ENCODE measurements at regions not wholly inside any gene's neighbourhood (a gene's known extent, or its start where the extent isn't known, plus 50 kb on each side); places are given as distances from the start of the nearest gene placed in this dataset.
A peak's percentile ranks its signal among the peaks of the same experiment; 100 is the strongest.

DNA sequence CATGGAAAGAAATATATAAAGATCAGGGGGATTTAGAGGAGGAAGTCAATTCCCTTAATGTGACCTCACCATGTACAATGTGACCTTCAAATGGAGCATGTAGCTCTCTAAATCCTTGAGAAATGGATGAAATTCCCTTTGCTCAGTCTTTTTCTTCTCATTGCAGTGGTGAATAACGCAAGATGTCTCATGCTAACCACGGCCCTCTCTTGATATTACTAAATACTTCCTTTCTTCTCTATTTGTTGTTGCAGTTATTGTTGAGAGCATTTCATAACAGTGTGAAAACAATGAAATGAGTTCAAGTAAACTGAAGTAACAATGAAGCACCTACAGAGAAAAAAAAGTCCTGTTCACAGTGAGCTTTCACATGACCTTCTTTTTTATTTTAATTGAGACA is 55.6 kb downstream of the ZNF281 start:
- no peak for FAIRE-seq
- no peak for DNase-seq (ENCODE audit: insufficient read length, low spot score)

DNA sequence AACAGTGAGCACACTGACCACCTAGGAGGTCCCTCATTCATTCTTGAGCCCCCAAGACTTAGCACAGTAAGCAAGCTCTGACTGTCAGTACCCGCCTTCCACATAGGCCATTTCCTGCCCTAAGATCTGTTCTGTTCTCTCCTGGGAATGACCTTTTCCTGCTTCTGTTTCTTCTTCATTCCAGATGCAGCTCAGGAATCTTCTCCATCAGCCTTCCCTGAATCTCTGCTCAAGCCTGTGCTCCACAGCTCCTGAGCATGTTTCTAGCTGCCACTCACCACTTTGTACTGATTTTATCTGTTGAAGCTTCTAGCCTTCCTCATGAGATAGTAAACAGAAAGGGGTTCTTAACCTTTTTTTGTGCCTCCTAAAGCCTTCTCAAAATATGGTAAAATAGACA is 56.6 kb downstream of the ZNF281 start:
- FAIRE-seq (no peak), DNase-seq (ENCODE audit: insufficient read length, low spot score) (no peak)

DNA sequence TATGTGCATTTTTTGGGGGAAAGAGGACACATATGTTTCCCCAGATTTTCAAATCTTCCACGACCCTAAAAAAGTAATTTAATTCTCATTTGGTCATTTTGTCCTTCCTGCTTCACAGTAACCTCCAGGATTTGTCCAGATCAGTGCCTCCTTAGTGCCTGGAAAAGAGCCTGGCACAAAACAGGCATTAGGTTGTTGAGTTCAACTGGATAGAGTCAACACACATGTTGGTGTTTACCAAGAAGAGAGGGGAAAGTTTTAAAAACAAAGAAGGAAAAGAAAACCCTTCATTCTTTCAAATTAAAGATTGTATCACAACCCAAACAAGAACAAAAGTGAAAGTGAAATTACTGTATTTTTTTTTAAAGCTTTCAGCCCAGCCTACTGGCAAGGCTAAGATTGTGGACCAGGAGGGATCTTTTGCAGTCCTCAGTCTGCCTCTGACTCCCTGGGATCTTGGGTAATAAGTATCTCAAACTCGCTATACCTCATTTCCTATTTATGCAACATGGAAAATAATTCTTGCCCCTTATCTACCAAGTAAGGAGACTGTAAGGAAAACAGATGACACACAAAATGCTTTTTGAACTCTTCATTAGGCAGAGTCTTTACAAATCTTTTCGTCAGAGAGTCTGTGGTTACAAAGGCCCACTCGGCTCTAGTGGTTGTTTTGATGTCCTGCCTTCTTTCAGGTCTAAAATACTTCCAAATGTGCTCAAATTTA is 57.8 kb downstream of the ZNF281 start:
- FAIRE-seq (peak; percentile 80), DNase-seq (ENCODE audit: insufficient read length, low spot score) (peak; percentile 20)

DNA sequence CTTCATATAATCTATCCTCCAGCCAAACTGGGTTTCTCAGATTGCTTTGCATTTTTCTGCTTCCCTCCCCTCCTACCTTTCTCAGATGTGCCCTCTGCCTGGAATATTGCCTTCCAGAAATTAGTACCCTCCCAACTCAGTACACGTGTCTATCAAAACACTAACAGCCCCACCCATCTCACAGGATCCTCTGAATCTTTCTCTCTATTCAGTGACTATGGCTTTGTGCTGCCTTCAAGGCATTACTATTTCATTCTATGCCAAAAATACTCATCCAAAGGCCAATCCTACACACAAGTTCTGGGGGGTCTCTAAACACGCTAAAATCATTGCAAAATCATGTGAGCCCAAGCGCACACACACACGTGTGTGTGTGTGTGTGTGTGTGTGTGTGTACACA is 58.4 kb downstream of the ZNF281 start:
- FAIRE-seq (no peak), DNase-seq (ENCODE audit: insufficient read length, low spot score) (no peak)

DNA sequence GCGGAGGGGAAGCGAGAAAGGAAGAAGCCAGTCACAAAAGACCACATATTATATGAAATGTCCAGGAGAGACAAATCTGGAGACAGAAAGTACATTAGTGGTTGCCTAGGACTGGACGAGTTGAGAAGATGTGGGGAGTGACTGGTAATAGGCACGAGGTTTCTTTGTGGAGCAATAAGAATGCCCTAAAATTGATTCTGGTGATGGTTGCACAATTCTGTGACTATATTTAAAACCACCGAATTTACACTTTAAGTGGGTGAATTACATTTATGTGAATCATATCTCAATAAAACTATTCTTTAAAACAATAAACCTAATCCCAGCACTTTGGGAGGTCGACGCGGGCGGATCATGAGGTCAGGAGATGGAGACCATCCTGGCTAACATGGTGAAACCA is 63.1 kb downstream of the ZNF281 start:
- DNase-seq (ENCODE audit: insufficient read length, low spot score) (no peak), FAIRE-seq (no peak)

DNA sequence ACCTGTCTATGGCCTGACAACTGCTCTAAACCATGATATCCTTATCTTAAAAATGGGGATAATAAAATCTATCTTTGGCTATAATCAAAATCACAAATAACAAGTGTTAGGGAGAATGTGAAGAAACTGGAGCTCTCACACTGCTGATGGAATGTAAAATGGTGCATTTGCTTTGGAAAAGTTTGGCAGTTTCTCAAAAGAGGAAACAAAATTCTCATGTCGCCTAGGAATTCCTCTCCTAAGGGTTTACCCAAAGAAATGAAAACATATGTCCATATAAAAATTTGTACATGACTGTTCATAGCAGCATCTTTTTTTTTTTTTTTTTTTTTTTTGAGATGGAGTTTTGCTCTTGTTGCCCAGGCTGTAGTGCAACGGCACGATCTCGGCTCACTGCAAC is 64.3 kb downstream of the ZNF281 start:
- DNase-seq (ENCODE audit: insufficient read length, low spot score), result no peak
- FAIRE-seq, result no peak

DNA sequence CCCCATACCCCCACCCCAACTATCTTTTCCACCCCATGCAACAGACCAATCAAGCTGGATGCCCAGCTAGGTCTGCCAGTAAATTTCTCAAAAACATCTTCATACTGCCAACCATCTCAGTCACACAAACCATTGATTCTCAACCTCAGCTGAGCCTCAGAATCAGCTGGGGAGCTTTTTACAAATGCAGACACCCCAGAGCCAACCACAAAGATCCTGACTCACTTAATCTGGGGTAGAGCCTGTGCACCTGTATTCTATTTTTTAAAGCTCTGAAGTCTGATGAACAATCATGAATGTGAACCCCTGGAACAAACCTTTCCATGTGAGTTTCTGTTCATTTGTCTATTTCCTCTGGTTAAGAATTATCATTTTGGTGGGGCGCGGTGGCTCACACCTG is 66.0 kb downstream of the ZNF281 start:
- no peak for FAIRE-seq
- no peak for DNase-seq (ENCODE audit: insufficient read length, low spot score)

DNA sequence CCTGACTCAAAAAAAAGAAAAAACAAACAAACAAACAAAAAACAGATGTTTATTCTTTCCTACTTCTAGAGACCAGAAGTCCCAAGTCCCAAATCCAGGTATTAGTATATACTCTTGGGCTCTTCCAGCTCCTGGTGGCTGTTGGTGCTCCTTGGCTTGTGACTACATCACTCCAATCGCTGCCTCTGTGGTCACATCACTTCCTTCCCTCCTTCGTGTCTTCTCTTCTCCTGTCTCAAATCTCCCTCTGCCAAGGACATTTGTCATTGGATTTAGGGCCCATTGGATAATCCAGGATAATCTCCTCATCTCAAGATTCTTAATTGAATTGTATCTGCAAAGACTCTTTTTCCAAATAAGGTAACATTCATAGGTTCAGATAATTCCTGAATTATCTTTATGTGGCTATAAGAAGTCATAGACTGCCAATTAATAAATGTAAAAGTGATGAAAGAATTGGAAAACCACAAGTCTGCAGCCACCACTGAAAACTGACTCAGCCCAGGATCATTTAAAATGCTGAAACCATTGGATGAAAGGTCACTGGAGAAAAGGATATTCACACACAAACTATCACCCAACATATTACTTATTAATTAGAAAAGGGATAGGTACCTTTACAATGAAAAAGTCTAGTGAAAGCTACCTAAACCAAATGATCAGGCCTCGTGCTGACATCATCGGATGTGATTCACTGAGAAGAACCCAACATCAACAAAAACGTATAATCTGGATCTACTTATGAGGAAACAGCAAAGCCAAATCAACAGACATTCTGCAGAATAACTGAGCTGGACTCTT is 67.1 kb downstream of the ZNF281 start:
- DNase-seq (ENCODE audit: insufficient read length, low spot score) (no peak), FAIRE-seq (no peak)

DNA sequence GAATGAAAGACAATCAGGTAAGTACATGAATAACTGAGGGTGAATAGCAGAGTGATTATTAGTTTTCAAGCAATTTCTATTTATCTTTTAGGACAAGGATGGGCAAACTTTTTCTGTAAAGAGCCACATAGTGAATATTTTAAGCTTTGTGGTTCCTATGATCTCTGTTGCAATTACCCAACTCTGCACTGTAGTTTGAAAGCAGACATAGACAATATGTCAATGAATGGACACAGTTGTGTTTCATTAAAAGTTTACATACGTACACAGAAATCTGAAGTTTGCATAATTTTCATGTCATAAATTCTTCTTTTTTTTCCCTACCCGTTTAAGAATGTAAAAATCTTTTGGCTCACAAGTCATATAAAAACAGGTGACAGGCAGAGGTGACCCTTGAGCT is 71.4 kb downstream of the ZNF281 start:
- FAIRE-seq (no peak), DNase-seq (ENCODE audit: insufficient read length, low spot score) (no peak)

DNA sequence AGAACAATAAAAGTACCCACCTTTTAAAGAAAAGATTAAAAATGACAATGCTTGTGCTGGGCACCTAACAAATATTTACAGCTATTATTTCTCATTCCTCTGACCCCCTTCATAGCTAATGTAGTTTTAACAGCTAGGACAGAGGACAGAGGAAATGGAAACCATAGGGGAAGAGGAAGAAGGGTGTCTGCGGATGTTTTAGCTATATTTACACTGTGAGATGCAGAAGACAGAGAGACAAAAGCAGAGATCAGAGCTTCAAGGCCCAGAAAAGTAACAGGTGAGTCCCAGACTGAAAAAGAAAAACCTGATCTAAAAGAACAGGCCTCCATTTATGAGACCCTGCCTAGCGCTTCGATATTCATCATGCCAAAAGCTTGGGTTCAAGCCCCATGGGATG is 72.0 kb downstream of the ZNF281 start:
- FAIRE-seq (no peak), DNase-seq (ENCODE audit: insufficient read length, low spot score) (no peak)

DNA sequence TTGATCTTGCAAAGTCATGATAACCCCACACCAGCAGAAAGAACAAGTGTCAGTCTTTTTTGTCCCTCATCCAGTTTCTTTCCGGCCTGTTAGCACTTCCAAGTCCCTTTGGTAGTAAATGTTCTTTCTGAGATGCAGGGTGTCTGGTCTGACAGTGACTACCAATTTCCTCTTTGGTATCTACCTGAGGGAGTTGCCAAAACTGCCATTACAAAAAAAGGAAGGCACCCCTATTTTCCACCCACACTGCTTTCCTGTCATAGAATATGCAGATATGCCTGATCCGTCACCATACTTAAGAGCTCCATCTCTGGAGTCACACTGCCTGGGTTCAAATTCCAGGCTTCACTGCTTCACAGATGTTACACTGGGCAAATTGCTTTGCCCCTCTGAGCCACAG is 72.4 kb downstream of the ZNF281 start:
- FAIRE-seq (no peak), DNase-seq (ENCODE audit: insufficient read length, low spot score) (no peak)

DNA sequence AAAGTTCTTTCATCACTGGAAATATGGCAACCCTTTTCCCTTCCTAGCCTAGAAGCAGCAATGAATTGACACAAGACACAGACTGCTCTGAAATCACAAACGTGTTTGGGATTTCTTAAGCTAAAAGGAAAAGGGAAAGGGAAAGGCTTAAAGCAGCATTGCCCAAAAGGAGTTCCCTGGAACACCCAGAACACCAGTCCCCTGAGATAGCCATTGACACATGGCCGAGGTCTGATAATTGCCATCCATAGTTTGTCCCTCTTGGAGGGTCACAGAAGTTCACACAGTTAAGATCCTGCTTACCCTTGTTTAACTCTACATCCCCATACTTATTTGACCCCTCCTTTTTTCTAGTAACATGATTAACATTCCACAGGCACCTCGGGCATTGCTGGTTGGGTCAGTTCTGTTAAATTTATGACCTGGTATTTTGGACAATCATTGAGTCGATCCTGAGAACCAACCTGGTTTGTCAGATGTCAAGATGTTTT is 72.9 kb downstream of the ZNF281 start:
- no peak for FAIRE-seq
- DNase-seq (ENCODE audit: insufficient read length, low spot score), result no peak

DNA sequence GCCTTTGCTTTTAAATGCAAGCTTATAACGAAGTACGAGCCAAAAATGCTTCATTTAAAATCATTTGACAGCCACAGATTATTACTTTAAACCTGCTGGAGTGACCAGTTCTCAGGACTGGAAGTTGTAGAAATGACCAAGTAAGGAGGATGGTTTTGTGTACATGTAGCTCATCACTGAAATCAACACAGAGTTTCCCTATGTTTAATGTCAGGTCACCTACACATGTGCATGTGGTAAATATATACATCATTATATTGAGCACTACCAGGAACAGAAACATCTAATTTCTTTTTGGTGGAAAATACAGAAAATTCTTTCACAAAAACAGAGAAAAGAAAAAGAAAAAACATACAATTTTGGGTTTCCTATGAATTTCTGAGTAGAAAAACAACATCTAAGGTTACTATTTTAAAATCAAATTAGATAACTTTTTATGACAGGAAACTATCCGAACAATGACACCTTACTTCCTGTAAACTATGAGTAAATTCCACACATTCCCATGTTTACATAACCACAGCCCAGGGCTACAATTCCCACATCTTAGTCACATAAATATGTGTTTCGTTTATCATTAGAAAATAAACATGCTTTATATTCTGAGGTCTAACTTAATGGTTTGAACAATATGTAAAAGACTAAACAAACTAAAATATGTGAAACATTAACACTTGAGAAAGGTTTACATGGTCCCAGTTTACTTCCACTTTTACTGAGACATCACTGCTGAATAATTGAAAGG is 73.6 kb downstream of the ZNF281 start:
- no peak for FAIRE-seq
- DNase-seq (ENCODE audit: insufficient read length, low spot score), result no peak

DNA sequence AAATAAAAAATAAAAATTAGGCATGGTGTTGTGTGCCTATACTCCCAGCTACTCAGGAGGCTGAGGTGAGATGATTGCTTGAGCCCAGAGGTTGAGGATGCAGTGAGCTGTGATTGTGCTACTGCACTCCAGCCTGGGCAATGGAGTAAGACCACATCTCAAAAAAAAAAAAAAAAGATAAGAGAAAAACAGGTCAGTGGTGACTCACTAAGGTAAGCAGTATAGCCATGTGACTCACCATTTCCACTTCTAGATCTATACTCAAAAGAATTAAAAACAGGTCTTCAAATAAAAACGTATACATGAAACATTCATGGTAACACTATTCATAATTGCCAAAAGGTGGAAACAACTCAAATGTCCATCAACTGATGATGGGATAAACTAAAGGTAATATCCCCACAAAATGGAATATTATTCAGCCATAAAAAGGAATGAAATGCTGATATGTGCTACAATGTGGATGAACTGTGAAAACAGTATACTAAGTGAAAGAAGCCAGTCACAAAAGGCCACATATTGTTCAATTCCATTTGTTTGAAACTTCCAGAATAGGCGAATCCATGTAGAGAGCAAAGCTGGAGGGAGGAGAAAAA is 75.1 kb downstream of the ZNF281 start:
- DNase-seq (ENCODE audit: insufficient read length, low spot score), result no peak
- no peak for FAIRE-seq

DNA sequence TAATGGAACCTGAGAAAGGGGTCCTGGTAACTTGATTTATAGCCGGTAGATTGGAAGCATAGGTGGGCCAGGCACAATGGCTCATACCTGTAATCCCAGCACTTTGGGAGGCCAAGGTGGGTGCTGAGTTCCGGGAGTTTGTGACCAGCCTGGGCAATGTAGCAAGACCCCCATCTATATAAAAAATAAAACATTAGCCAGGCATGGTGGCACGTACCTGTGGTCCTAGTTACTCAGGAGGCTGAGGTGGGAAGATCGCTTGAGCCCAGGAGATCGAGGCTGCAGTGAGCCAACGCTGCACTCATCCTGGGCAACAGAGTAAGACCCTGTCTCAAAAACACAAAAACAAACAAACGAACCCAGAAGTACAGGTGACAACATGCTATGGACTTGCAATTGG is 76.5 kb downstream of the ZNF281 start:
- no peak for FAIRE-seq

DNA sequence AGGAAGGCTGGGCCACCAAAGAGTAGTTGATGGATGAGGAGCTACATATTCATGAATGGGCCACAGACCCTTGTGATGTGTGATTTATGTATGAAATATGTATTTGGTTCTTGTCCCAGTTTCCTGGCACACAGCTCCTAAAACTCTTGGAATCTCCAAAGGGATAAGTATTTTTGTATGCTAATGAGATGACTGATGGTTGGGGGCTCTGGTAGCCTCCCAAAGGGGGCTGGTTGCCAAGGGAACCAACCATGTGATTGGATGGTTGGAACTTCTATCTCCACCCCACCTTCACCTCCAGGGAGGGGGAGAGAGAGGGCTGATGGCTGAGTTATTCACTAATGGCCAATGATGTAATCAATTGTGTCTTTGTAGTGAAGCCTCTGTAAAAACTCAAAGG is 77.1 kb downstream of the ZNF281 start:
- DNase-seq (ENCODE audit: insufficient read length, low spot score) (no peak), FAIRE-seq (no peak)

More for the DNA sequence above, 76.5 kb downstream of the ZNF281 start:
- DNase-seq (ENCODE audit: insufficient read length, low spot score), result no peak

DNA sequence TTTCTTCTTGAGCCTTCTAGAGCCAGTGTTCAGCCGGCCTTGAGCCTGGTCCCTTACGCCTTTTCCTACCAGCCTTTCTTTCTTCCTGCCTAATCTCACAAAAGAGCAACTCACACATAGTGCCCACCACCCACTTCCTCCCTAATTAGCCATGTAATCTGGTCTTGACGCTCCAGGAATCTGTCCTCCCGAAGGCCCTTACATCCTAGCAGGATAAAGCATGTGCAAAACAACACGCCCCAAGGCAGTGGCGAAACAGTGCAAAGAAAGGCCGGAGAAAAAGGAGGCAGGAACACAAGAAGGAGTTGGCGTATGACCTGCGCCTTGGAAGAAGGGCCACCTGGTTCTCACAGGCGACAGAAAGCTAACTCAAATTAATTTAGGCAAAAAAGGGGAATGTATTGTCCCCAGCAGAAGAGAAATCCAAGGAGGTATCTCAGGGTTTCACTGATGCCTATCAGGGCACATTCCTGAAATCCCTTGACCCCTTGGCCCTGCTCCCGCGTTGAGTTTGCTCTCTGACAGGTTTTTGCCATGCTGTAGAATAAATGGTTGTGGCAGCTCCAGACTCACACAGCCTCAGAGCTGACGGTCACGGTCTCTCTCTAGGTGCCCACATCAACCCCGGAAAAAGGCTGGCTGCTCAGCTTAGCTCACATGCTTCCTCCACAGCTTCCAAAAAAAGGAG is 79.0 kb downstream of the ZNF281 start:
- no peak for FAIRE-seq

DNA sequence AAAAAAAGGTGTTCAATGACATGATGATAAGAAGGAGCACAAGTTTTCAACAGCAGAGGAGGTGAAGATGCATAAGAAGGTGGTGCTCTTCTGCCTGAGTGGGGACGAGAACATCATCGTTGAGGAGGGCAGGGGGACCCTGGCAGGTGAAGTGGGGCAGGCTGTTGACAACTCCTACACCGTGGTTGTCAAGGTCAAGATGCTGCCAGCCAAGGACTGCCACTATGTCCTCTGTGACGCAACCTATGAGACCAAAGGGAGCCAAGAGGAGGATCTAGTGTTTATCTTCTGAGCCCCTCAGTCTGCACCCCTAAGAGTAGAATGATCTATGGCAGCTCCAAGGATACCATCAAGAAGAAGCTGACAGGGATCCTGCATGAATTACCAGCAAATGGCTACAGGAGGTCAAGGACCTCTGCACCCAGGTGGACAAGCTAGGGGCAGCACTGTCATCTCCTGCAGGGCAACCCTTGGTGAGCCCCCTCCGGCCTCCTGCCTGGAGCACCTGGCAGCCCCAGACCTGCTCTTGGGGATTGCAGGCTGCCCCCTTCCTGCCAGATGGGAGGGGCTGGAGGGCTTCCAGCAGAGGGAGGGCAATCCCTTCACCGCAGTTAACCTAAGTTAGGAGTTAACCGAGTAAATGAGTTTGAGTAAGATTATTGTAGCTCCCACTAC is 80.5 kb downstream of the ZNF281 start:
- FAIRE-seq (no peak), DNase-seq (ENCODE audit: insufficient read length, low spot score) (no peak)

More for the DNA sequence above, 79.0 kb downstream of the ZNF281 start:
- no peak for DNase-seq (ENCODE audit: insufficient read length, low spot score)

DNA sequence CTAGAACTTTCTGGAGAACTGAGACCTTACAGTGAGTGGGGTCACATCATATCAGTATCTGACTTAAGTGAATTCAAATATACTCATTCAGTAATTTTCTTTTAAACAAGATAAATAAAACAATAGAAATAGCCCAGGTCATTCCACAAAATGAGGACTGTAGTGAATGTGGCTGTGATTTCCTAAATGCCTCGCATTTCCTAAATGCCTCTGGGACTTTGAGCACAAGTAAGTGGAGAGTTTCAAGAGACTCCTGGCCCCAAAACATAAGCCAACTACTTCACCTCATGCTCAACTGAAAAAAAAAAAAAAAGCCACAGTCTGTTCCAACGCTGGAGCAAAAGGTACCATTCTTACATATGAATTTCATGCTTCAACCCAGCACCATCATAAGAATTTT is 81.5 kb downstream of the ZNF281 start:
- DNase-seq (ENCODE audit: insufficient read length, low spot score) (no peak), FAIRE-seq (no peak)

DNA sequence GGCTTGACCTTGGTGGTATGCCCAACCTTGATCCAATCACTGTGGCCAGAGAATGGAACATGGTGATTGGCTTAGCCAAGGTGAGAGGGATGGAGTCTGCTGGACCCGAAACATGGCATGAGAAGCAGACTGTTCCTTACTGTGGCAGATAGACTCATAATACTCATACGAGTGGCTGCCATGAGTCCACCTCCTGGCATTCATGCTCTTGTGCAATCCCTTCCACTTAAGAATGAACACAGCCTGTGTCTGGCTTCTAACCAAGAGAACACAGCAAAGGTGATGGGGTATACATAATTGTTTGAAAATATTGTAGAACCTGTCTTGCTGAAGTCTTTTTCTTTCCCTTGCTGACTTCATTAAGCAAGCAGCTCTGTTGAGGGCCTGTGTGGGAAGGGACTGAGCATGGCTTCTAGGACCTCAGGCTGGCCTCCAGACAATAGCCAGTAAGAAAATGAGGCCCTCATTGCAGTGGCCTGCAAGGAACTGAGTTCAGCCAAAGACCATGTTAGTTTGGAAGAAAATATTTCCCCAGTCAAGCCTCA is 85.9 kb downstream of the ZNF281 start:
- no peak for DNase-seq (ENCODE audit: insufficient read length, low spot score)
- FAIRE-seq, result no peak

Data from GM19239 (cell line).